ENCODE measurements at regions not wholly inside any gene's neighbourhood (a gene's known extent, or its start where the extent isn't known, plus 50 kb on each side); places are given as distances from the start of the nearest gene placed in this dataset.

- TF ChIP-seq ZNF121 (CRISPR knock-in tag; IDR thresholded peaks at IDR 0.05) (no peak), ETV6 (CRISPR knock-in tag; IDR thresholded peaks at IDR 0.05) (peak; percentile 88), SOX15 (CRISPR knock-in tag; IDR thresholded peaks at IDR 0.05) (no peak), MYBL2 (CRISPR knock-in tag; IDR thresholded peaks at IDR 0.05) (peak; percentile 92; the same call in 1 of the 2 replicates), ZBTB21 (CRISPR knock-in tag; IDR thresholded peaks at IDR 0.05; ENCODE audit: borderline replicate concordance) (no peak; the same call in 1 of the 2 replicates)
These were observed 227.6 kb upstream of the PRSS16 start (continued) for GRCh38 chr6:27019651-27020552.

DNA sequence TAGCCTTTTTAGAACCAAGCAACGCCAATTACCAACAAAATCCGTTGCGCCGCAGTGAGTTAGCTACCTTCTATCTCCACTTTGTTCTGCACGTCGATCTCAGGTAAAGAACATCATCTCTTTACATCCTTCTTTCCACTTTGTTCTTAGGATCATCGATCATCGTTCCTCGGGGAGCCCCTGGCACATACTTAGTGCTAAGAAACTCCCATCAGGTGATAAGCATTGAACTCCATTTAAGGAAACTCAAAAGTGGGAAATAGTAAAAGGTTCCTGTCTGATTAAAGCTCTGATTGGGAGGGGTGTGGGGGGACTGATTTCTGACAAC lies 227.0 kb upstream of the PRSS16 start:
- no peak for DNase-seq (ENCODE audit: low spot score)
- ChIA-PET POLR2A (no interaction called here), CTCF (interaction anchor here (1.1 to 1.3 kb wide), 2 partner anchors 30 to 58 kb away, joined by 3 to 5 read pairs; no protein-coding TSS in a partner anchor)
- peak overlapping the region; percentile 91 for H3K27ac Mint-ChIP-seq
- H3K4me1 Mint-ChIP-seq = peaks cover 18% of the 10 kb centered on the region
- H3K36me3 Mint-ChIP-seq = peaks cover 19% of the 10 kb centered on the region
- ATAC-seq = peak; percentile 8; the same call in 1 of the 2 replicates
- H3K4me3 Mint-ChIP-seq = peak overlapping the region; percentile 93
- no peaks in the 10 kb centered on the region for H3K27me3 Mint-ChIP-seq (ENCODE audit: low read depth)
- H3K9me3 Mint-ChIP-seq = peaks cover 20% of the 10 kb centered on the region
- no peak for TF ChIP-seq SMAD4 (CRISPR knock-in tag; IDR thresholded peaks at IDR 0.05)
- TF ChIP-seq NFE2L1 (CRISPR knock-in tag; IDR thresholded peaks at IDR 0.05) = no peak
- TF ChIP-seq ZNF219 (CRISPR knock-in tag; IDR thresholded peaks at IDR 0.05; ENCODE audit: borderline replicate concordance) = no peak
- TF ChIP-seq ETV6 (CRISPR knock-in tag; IDR thresholded peaks at IDR 0.05) = no peak
- no peak for TF ChIP-seq ATF1 (CRISPR knock-in tag; IDR thresholded peaks at IDR 0.05)
- TF ChIP-seq STAT6 (CRISPR knock-in tag; conservative IDR thresholded peaks at IDR 0.05; ENCODE audit: low read depth) = no peak
- TF ChIP-seq, protein P1, sequence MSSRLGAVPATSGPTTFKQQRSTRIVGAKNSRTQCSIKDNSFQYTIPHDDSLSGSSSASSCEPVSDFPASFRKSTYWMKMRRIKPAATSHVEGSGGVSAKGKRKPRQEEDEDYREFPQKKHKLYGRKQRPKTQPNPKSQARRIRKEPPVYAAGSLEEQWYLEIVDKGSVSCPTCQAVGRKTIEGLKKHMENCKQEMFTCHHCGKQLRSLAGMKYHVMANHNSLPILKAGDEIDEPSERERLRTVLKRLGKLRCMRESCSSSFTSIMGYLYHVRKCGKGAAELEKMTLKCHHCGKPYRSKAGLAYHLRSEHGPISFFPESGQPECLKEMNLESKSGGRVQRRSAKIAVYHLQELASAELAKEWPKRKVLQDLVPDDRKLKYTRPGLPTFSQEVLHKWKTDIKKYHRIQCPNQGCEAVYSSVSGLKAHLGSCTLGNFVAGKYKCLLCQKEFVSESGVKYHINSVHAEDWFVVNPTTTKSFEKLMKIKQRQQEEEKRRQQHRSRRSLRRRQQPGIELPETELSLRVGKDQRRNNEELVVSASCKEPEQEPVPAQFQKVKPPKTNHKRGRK (CRISPR knock-in tag; IDR thresholded peaks at IDR 0.05; ENCODE audit: borderline replicate concordance) = no peak
- no peak for TF ChIP-seq CREB1 (CRISPR knock-in tag; IDR thresholded peaks at IDR 0.05)
- TF ChIP-seq ZNF263 (CRISPR knock-in tag; IDR thresholded peaks at IDR 0.05; ENCODE audit: low read depth) = no peak
- no peak for TF ChIP-seq SOX15 (CRISPR knock-in tag; IDR thresholded peaks at IDR 0.05)
- TF ChIP-seq ZNF671 (CRISPR knock-in tag; IDR thresholded peaks at IDR 0.05) = no peak
- TF ChIP-seq FOXP1 (CRISPR knock-in tag; IDR thresholded peaks at IDR 0.05; ENCODE audit: borderline replicate concordance) = no peak

DNA sequence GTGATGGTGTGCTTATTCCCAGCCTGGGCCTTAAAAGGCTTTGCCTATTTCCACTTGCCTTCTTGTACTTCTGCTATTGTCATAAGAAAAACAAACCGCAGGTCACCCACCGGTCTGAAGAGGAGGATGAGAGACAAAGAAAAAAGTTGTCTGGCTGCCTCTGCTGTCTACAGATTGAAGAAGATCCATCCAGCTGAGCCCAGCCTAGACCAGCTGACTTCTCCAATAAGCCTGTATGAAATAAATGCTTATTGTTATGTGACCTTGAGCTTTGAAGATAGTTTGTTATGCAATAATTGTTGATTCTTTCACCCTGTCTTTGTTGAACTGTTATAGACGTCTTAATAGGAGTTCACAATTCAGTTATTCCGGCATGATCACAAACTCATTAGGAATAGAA lies 223.8 kb upstream of the PRSS16 start:
- no peaks in the 10 kb centered on the region for H3K36me3 Mint-ChIP-seq
- H3K4me1 Mint-ChIP-seq = peaks cover 14% of the 10 kb centered on the region
- no peak overlapping the region for H3K27ac Mint-ChIP-seq
- H3K27me3 Mint-ChIP-seq (ENCODE audit: low read depth) = peaks cover 5% of the 10 kb centered on the region; the same call in 1 of the 2 replicates
- DNase-seq (ENCODE audit: low spot score) = no peak
- H3K9me3 Mint-ChIP-seq = no peaks in the 10 kb centered on the region
- ChIA-PET POLR2A (no interaction called here), CTCF (no interaction called here)
- no peak for ATAC-seq
- no peak overlapping the region for H3K4me3 Mint-ChIP-seq
- TF ChIP-seq ZNF425 (CRISPR knock-in tag; conservative IDR thresholded peaks at IDR 0.05) (no peak), SMAD4 (CRISPR knock-in tag; IDR thresholded peaks at IDR 0.05) (no peak), IRF2 (CRISPR knock-in tag; IDR thresholded peaks at IDR 0.05; ENCODE audit: borderline replicate concordance, low read depth) (no peak), EMX1 (CRISPR knock-in tag; IDR thresholded peaks at IDR 0.05) (no peak), FOXK1 (CRISPR knock-in tag; IDR thresholded peaks at IDR 0.05) (no peak), TEAD1 (CRISPR knock-in tag; IDR thresholded peaks at IDR 0.05) (no peak), ZNF396 (CRISPR knock-in tag; IDR thresholded peaks at IDR 0.05; ENCODE audit: borderline replicate concordance) (no peak)
- TF ChIP-seq, protein P2, sequence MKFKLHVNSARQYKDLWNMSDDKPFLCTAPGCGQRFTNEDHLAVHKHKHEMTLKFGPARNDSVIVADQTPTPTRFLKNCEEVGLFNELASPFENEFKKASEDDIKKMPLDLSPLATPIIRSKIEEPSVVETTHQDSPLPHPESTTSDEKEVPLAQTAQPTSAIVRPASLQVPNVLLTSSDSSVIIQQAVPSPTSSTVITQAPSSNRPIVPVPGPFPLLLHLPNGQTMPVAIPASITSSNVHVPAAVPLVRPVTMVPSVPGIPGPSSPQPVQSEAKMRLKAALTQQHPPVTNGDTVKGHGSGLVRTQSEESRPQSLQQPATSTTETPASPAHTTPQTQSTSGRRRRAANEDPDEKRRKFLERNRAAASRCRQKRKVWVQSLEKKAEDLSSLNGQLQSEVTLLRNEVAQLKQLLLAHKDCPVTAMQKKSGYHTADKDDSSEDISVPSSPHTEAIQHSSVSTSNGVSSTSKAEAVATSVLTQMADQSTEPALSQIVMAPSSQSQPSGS (CRISPR knock-in tag; IDR thresholded peaks at IDR 0.05; ENCODE audit: borderline replicate concordance, low read depth) = no peak
- TF ChIP-seq, protein P3, sequence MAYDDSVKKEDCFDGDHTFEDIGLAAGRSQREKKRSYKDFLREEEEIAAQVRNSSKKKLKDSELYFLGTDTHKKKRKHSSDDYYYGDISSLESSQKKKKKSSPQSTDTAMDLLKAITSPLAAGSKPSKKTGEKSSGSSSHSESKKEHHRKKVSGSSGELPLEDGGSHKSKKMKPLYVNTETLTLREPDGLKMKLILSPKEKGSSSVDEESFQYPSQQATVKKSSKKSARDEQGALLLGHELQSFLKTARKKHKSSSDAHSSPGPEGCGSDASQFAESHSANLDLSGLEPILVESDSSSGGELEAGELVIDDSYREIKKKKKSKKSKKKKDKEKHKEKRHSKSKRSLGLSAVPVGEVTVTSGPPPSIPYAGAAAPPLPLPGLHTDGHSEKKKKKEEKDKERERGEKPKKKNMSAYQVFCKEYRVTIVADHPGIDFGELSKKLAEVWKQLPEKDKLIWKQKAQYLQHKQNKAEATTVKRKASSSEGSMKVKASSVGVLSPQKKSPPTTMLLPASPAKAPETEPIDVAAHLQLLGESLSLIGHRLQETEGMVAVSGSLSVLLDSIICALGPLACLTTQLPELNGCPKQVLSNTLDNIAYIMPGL (CRISPR knock-in tag; IDR thresholded peaks at IDR 0.05) = no peak

All from WTC11 (cell line).